Fibroblast of skin of left biceps (primary cell): ENCODE measurements at regions not wholly inside any gene's neighbourhood (a gene's known extent, or its start where the extent isn't known, plus 50 kb on each side); places are given as distances from the start of the nearest gene placed in this dataset.

Source experiments
- DNase-seq, 2 experiments: peaks; one replicate each; pipeline ENCODE4 v3.0.0-alpha.2; 2013; ENCODE audit warnings: low read depth in 2 of 2

GRCh38 chrX:124994404-124994803 lies 325.3 kb upstream of the TEX13C start:
- DNase-seq = no peak

GRCh38 chrX:125003746-125004446 lies 315.8 kb upstream of the TEX13C start:
- DNase-seq = no peak

- DNase-seq = no peak
These were observed 314.9 kb upstream of the TEX13C start for GRCh38 chrX:125004799-125005198.

GRCh38 chrX:125005863-125006262 lies 313.8 kb upstream of the TEX13C start:
- no peak for DNase-seq

GRCh38 chrX:125006704-125007103 lies 313.0 kb upstream of the TEX13C start:
- DNase-seq = no peak

- no peak for DNase-seq
These were observed 307.1 kb upstream of the TEX13C start for GRCh38 chrX:125012585-125012984.

- DNase-seq = no peak
These were observed 290.5 kb upstream of the TEX13C start for GRCh38 chrX:125029131-125029530.
